GM21825 (cell line): ENCODE measurements at regions not wholly inside any gene's neighbourhood (a gene's known extent, or its start where the extent isn't known, plus 50 kb on each side); places are given as distances from the start of the nearest gene placed in this dataset.

Experiments used
- ATAC-seq: cut with Tn5 transposase; IDR thresholded peaks from one replicate; pipeline ENCODE4 v1.9.1; 2021; ENCODE audit warnings: mild to moderate bottlenecking, moderate library complexity; ENCODE audit not compliant: unreplicated experiment

GRCh38 chr20:10951216-10951615 is 277.4 kb upstream of the JAG1 start:
- ATAC-seq = no peak

GRCh38 chr20:10951904-10952303 is 278.1 kb upstream of the JAG1 start:
- ATAC-seq = no peak

DNA sequence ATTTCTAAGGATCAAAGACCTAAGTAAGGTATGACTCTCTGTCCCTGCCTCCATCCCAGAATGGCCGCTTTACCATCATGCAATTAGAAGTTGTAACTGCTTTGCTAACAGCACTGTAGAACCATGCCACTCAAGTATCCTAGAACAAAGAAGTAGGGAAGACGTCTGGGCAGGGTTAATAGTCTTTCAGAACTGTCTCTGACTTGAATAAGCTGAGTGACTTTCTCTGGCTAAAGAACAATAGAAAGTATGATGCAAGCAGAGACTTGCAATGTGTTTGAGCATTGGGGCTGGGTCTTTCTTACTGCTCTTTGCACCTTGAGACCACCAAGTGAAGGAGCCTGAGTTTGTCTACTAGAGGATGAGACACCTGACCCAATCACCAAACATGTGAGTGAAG is 279.6 kb upstream of the JAG1 start:
- ATAC-seq = no peak

DNA sequence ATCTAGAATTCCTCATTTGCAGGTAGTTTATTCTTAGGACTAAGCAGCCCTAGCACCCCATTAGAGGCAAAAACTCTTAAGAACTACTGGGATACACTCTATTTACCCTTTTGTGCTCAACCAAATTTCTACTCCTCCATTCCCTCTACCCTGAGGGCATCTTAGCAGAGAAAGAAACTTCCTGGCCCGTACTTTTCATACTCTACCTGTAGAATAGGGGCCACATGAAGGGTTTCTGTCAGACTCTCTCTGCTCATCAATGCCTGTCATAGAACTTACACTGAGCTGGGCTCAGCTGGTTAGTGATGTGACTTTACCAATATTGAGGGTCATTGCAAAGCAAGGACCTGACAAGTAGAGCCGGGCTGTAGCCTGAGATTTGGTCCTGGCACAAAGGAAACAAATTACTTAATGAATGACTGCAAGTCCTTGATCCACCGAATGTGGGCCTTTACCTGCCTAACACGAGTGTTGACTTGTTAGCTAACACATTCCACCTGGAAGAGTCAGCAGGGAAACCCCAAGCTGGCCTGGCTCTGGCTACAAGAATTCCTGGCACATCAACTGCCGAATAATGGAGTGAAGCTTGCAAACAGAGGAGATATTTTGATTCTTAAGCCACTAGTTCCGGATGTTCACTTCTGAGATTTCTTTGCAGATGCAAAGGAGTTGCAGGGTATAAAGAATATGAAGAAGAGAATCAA is 280.5 kb upstream of the JAG1 start:
- no peak for ATAC-seq

- ATAC-seq = no peak
Observed at GRCh38 chr20:10954908-10955580, 281.2 kb upstream of the JAG1 start.

GRCh38 chr20:10958279-10958678 is 284.5 kb upstream of the JAG1 start:
- no peak for ATAC-seq

DNA sequence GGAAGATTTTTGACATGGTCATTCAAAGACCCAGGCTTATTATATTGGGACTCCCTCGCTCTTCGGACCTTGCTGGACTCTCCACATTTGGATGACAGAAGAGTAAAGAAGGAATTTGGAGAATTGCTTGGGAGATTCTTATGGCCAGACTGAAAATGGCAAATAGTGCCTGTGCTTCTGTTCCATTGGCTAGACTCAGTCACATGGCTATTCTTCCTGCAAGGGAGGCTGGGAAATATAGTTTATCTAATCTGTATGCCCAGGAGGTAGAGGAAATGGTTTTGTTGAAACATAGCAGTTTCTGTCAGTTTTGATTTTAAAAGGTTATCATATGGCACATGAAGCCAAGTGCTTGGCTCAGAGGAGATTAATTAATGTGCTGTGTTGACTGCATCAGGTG is 286.6 kb upstream of the JAG1 start:
- no peak for ATAC-seq

DNA sequence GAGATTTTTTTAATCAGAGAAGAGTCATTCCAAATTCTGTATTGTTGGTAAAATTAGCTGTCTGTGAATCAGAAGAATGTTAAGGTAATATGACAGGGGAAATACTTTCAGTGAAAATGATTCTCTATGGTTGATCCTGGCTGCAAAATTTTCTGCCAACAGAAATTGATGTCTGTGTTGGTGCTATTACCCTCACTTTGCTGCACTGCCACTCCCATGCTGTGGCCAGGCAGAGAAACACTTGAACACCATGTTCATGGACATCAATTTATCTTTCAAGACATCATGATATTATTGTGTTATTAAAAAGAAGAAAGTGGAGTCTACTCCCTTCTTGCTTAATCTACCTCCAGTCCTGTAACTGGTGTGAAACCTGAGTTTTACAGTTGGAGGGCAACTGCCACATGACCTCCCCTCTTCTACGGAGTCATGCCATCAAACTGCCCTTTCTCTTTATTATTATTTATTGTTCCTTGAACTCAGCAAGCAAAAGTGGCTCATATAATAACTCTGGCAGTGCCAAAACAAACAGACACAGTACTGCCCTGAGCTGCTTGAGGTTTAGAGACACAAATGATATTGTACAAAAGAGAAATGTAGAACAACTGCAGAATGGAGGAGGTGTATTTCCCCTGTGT is 288.0 kb upstream of the JAG1 start:
- no peak for ATAC-seq

DNA sequence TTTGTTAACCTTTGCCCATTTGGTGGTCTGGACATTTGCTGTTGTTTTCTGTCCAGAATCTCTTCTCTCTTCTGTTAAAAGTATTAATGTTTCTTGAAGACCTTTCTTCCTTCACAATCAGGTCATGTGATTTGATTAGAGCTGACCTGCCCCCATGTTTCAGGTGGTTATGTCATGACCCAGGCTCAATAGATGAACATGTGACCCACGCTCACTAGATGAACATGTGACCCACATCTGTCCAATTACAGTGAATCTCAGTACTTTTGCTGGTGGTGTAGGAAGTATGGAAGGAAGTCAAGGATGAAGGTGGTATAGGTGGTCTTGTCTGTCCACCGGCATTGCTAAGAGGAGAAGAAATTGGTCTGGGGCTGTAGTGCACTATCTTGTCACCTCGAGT is 289.1 kb upstream of the JAG1 start:
- ATAC-seq = no peak

DNA sequence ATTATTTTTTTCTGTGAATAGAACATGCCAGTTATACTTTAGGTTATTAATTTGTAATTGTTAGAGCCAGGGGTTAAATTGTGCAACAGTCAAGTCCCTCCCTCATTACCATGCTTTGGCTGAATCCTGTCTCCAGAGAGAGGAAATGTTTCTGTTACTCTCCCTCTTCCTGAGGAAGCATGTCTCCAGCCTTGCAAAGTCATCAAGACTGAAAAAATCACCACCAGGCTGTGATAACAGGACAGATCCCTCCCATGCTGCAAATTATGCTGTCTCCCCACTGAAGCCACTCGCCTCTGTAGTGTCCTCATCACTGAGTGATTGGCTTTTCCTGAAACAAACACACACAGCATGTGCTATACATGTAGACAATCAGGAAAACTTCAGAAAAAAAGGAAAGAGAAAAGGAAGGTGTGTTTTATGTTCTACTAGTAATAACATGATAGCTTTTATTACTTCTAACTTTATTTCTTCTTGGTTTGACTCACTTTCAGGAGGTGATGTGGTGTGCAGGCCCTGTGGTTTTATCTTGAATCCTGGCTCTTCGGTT is 290.0 kb upstream of the JAG1 start:
- no peak for ATAC-seq

DNA sequence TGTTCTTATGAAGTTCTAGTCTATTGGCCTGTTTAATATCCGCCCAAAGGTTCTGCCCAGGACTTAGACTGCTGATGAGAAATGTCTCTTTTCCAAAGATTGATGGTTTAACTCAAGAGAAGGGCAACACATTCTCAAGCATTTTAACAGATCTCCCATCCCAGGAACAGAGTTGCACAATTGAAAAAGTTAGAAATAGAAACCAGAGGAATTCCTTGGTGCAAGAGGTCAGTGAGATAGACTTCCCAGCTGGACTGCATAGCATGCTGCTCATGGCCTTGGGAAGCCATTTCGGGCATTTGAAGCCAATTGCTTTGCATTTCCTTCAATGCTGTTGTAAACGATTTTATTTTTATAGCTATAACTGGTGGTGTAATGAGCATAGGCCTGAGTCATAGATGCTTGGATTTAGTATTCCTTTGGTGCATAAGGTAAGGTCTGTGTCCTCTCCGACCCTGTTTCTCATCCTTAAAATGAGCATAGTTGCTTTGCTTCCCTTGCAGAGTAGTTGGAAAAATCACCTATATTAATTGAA is 292.2 kb upstream of the JAG1 start:
- no peak for ATAC-seq

GRCh38 chr20:10970109-10970508 is 296.3 kb upstream of the JAG1 start:
- no peak for ATAC-seq

DNA sequence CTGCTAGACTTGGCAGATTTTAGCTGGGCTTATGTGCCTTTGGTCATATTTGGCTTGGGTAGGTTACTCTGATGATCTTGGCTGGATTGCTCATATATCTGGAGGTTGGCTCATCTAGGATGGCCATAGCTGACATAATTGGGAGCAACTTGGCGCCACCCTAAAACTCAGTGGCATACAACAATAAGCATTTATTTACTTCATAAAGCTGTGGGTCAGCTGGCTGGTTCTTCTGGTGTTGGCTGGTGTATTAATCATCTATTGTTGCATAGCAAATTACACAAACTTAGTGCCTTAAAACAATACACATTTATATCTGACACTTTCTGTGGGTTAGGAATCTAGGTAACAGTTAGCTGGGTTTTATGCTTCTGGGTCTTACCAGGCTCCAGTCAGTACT is 297.3 kb upstream of the JAG1 start:
- no peak for ATAC-seq

- no peak for ATAC-seq
Observed at GRCh38 chr20:10972219-10972860, 298.5 kb upstream of the JAG1 start.

GRCh38 chr20:10976051-10976450 is 302.3 kb upstream of the JAG1 start:
- ATAC-seq = no peak

DNA sequence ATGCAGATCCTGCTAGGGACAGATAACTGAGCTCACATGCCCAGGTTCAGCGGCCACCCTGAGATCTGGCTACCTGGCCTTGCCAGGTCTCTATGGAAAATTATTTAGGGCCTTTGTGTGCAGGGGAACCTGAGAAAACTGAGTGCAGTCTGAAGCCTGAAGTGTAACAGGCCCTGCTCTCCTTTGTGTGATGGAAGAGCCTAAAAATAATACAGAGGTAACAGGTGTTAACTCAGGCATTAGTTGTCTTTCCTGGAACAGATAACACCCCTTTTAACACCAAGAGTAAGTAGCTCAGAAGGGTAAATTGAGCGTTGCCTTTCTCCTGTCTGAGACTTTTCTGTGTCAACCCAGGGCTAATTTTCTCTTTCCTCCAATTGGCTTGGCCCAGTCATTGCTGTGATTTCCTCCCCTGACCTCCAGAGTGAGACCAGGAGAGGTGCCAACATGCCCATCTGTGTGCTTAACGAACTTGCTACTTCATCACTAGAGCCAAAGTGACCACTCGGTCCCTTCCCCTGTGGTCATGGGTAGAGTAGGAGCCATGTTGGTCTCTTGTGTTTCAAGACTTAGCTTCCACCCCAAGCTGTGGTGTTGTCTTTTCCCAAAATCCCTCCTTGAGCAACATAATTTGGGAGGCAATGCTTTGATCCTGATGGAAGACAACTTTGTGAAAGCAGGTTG is 304.4 kb upstream of the JAG1 start:
- ATAC-seq = no peak

- no peak for ATAC-seq
Observed at GRCh38 chr20:10978713-10979112, 304.9 kb upstream of the JAG1 start.

- ATAC-seq = no peak
Observed at GRCh38 chr20:10982692-10983091, 308.9 kb upstream of the JAG1 start.

DNA sequence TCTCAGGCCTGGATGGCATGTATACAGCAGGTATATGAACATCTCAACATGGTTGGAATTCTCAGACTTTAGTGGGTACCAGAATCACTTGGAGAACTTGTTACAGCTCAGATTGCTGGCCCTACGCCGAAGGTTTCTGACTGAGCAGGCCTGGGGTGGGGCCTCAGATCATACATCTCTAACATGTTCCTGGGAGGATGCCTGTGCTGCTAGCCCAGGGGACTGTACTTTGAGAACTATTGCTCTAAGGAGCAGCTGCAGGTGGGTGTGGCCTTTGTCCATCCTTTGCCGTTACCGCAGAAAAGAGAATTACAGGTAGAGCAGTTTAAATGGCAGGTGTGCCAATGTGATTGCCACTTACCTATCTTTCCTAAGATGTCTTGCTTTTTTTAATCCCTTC is 310.5 kb upstream of the JAG1 start:
- ATAC-seq = no peak

DNA sequence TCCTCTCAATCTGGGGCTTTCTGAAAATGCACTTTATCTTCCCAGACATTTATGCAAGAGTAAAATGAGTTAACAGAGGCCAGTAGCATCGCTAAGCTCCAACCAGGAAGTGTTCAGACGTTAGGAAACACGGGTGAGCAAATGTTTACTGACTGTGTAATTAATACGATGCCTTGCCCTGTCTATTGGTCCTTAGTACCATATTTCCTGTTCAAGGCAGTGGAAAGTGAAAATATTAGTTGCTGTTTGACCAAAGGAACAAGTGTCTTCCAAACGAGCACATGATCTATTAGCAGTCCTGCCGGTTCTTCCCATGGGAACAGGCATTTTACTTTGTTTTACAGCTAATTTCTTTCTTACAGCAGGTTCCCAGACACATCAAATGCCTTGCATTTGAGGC is 311.1 kb upstream of the JAG1 start:
- no peak for ATAC-seq

- no peak for ATAC-seq
Observed at GRCh38 chr20:10985536-10985935, 311.7 kb upstream of the JAG1 start.
